ENCODE measurements at regions not wholly inside any gene's neighbourhood (a gene's known extent, or its start where the extent isn't known, plus 50 kb on each side); places are given as distances from the start of the nearest gene placed in this dataset.

GRCh38 chrX:107507093-107507743, 57.8 kb downstream of the FRMPD3 start:
- Mint-ChIP-seq H3K36me3 (no peaks in the 10 kb centered on the region), H3K9me3 (no peaks in the 10 kb centered on the region), H3K27me3 (ENCODE audit: low read depth) (peaks cover 60% of the 10 kb centered on the region), H3K27ac (no peak overlapping the region), H3K4me3 (peak overlapping the region; percentile 83), H3K4me1 (peaks cover 16% of the 10 kb centered on the region; the same call in 1 of the 2 replicates)
- ChIA-PET CTCF (interaction anchor here (0.5 to 0.7 kb wide), 2 partner anchors 15 to 276 kb away, joined by 4 read pairs; no protein-coding TSS in a partner anchor), POLR2A (no interaction called here)
- TF ChIP-seq SMAD3 (CRISPR knock-in tag; IDR thresholded peaks at IDR 0.05; ENCODE audit: borderline replicate concordance), result no peak
- TF ChIP-seq, protein P1, sequence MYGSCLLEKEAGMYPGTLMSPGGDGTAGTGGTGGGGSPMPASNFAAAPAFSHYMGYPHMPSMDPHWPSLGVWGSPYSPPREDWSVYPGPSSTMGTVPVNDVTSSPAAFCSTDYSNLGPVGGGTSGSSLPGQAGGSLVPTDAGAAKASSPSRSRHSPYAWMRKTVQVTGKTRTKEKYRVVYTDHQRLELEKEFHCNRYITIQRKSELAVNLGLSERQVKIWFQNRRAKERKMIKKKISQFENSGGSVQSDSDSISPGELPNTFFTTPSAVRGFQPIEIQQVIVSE (CRISPR knock-in tag; IDR thresholded peaks at IDR 0.05; ENCODE audit: borderline replicate concordance), result no peak
- peak; percentile 24 for ATAC-seq
- peak; percentile 14 for DNase-seq (ENCODE audit: low spot score)

GRCh38 chrX:107507744-107508117, 58.3 kb downstream of the FRMPD3 start:
- Mint-ChIP-seq H3K4me1 (peaks cover 16% of the 10 kb centered on the region; the same call in 1 of the 2 replicates), H3K4me3 (peak overlapping the region; percentile 83), H3K27ac (no peak overlapping the region), H3K9me3 (no peaks in the 10 kb centered on the region), H3K36me3 (no peaks in the 10 kb centered on the region), H3K27me3 (ENCODE audit: low read depth) (peaks cover 60% of the 10 kb centered on the region)
- ChIA-PET POLR2A (no interaction called here), CTCF (interaction anchor here (0.5 to 0.7 kb wide), 2 partner anchors 15 to 276 kb away, joined by 4 read pairs; no protein-coding TSS in a partner anchor)
- TF ChIP-seq ELF4 (CRISPR knock-in tag; IDR thresholded peaks at IDR 0.05; ENCODE audit: low read depth) (no peak), NR3C1 (CRISPR knock-in tag; conservative IDR thresholded peaks at IDR 0.05; ENCODE audit: low read depth) (no peak), AR (CRISPR knock-in tag; IDR thresholded peaks at IDR 0.05) (no peak), E2F1 (CRISPR knock-in tag; IDR thresholded peaks at IDR 0.05) (no peak), ZNF416 (CRISPR knock-in tag; IDR thresholded peaks at IDR 0.05) (no peak), ZNF671 (CRISPR knock-in tag; IDR thresholded peaks at IDR 0.05) (no peak), ZNF423 (CRISPR knock-in tag; IDR thresholded peaks at IDR 0.05) (no peak), PREB (CRISPR knock-in tag; IDR thresholded peaks at IDR 0.05; ENCODE audit: borderline replicate concordance) (no peak)
- TF ChIP-seq, protein P2, sequence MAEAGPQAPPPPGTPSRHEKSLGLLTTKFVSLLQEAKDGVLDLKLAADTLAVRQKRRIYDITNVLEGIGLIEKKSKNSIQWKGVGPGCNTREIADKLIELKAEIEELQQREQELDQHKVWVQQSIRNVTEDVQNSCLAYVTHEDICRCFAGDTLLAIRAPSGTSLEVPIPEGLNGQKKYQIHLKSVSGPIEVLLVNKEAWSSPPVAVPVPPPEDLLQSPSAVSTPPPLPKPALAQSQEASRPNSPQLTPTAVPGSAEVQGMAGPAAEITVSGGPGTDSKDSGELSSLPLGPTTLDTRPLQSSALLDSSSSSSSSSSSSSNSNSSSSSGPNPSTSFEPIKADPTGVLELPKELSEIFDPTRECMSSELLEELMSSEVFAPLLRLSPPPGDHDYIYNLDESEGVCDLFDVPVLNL (CRISPR knock-in tag; IDR thresholded peaks at IDR 0.05; ENCODE audit: borderline replicate concordance, low read depth), result no peak
- DNase-seq (ENCODE audit: low spot score) (no peak), ATAC-seq (no peak)

GRCh38 chrX:107508925-107509324, 59.5 kb downstream of the FRMPD3 start:
- Mint-ChIP-seq H3K4me1 (peaks cover 16% of the 10 kb centered on the region; the same call in 1 of the 2 replicates), H3K9me3 (no peaks in the 10 kb centered on the region), H3K27me3 (ENCODE audit: low read depth) (peaks cover 55% of the 10 kb centered on the region), H3K36me3 (no peaks in the 10 kb centered on the region), H3K4me3 (no peak overlapping the region), H3K27ac (no peak overlapping the region)
- ChIA-PET POLR2A (no interaction called here), CTCF (interaction anchor here (1.0 to 1.5 kb wide), 3 partner anchors 33 to 58 kb away, joined by 3 to 6 read pairs (median 3); no protein-coding TSS in a partner anchor)
- DNase-seq (ENCODE audit: low spot score) (no peak), ATAC-seq (no peak)
- TF ChIP-seq MLX (CRISPR knock-in tag; IDR thresholded peaks at IDR 0.05) (no peak), ZNF138 (CRISPR knock-in tag; conservative IDR thresholded peaks at IDR 0.05) (no peak), TCF7 (CRISPR knock-in tag; IDR thresholded peaks at IDR 0.05; ENCODE audit: low read depth) (no peak), TP53 (CRISPR knock-in tag; IDR thresholded peaks at IDR 0.05) (no peak)
- TF ChIP-seq, protein P3, sequence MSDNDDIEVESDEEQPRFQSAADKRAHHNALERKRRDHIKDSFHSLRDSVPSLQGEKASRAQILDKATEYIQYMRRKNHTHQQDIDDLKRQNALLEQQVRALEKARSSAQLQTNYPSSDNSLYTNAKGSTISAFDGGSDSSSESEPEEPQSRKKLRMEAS (CRISPR knock-in tag; IDR thresholded peaks at IDR 0.05), result no peak
- TF ChIP-seq, protein P4, sequence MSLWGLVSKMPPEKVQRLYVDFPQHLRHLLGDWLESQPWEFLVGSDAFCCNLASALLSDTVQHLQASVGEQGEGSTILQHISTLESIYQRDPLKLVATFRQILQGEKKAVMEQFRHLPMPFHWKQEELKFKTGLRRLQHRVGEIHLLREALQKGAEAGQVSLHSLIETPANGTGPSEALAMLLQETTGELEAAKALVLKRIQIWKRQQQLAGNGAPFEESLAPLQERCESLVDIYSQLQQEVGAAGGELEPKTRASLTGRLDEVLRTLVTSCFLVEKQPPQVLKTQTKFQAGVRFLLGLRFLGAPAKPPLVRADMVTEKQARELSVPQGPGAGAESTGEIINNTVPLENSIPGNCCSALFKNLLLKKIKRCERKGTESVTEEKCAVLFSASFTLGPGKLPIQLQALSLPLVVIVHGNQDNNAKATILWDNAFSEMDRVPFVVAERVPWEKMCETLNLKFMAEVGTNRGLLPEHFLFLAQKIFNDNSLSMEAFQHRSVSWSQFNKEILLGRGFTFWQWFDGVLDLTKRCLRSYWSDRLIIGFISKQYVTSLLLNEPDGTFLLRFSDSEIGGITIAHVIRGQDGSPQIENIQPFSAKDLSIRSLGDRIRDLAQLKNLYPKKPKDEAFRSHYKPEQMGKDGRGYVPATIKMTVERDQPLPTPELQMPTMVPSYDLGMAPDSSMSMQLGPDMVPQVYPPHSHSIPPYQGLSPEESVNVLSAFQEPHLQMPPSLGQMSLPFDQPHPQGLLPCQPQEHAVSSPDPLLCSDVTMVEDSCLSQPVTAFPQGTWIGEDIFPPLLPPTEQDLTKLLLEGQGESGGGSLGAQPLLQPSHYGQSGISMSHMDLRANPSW (CRISPR knock-in tag; conservative IDR thresholded peaks at IDR 0.05; ENCODE audit: low read depth), result no peak
- TF ChIP-seq, protein P2 (CRISPR knock-in tag; IDR thresholded peaks at IDR 0.05; ENCODE audit: borderline replicate concordance, low read depth), result no peak

Data from WTC11 (cell line).